ENCODE measurements at regions not wholly inside any gene's neighbourhood (a gene's known extent, or its start where the extent isn't known, plus 50 kb on each side); places are given as distances from the start of the nearest gene placed in this dataset.

GRCh38 chr6:56808871-56809359 is 146.0 kb upstream of the BEND6 start:
- no peak overlapping the region for H3K4ac ChIP-seq (ENCODE audit: low read depth, low read length)
- no peak overlapping the region for H2BK15ac ChIP-seq (replicated peaks; ENCODE audit: low read depth)
- no peak overlapping the region for H3K23ac ChIP-seq (ENCODE audit: low read length)
- H4K8ac ChIP-seq (ENCODE audit: low read depth, low read length): no peak overlapping the region
- no peaks in the 10 kb centered on the region for H3K79me1 ChIP-seq (ENCODE audit: low read length)
- no peak overlapping the region for H2BK120ac ChIP-seq (ENCODE audit: low read depth, low read length)
- H3K18ac ChIP-seq (ENCODE audit: low read length): no peak overlapping the region
- H3K4me3 ChIP-seq (ENCODE audit: low read length): no peak overlapping the region
- H2AK5ac ChIP-seq (ENCODE audit: low read length): no peak overlapping the region
- DNase-seq: peak; percentile 95
- H3K27ac ChIP-seq (ENCODE audit: low read depth, low read length): no peak overlapping the region
- no peak overlapping the region for H4K5ac ChIP-seq (ENCODE audit: low read length)
- H3K9ac ChIP-seq (ENCODE audit: low read length): no peak overlapping the region
- WGBS (ENCODE audit: extremely low coverage, insufficient coverage, low lambda C conversion rate): no CpG with 5 or more reads among the region's 3 CpGs
- no peaks in the 10 kb centered on the region for H3K36me3 ChIP-seq (ENCODE audit: control insufficient read depth, insufficient read depth, low read length)
- H3K27me3 ChIP-seq (ENCODE audit: insufficient read depth, low read length, poor library complexity): no peaks in the 10 kb centered on the region
- H3K79me2 ChIP-seq (ENCODE audit: control insufficient read depth, insufficient read depth, low read length): peaks cover 21% of the 10 kb centered on the region
- H3K4me2 ChIP-seq (ENCODE audit: low read length): no peak overlapping the region
- H3K56ac ChIP-seq (ENCODE audit: low read length): no peak overlapping the region
- no peak overlapping the region for H2BK5ac ChIP-seq (ENCODE audit: low read length)
- no peaks in the 10 kb centered on the region for H3K4me1 ChIP-seq (ENCODE audit: control insufficient read depth, low read depth, low read length)

- H3K56ac ChIP-seq (ENCODE audit: low read length): no peak overlapping the region
- H3K4ac ChIP-seq (ENCODE audit: low read depth, low read length): no peak overlapping the region
- H2AK5ac ChIP-seq (ENCODE audit: low read length): no peak overlapping the region
- no peak overlapping the region for H3K9ac ChIP-seq (ENCODE audit: low read length)
- no CpG with 5 or more reads among the region's 4 CpGs for WGBS (ENCODE audit: extremely low coverage, insufficient coverage, low lambda C conversion rate)
- no peak overlapping the region for H2BK120ac ChIP-seq (ENCODE audit: low read depth, low read length)
- H3K4me3 ChIP-seq (ENCODE audit: low read length): no peak overlapping the region
- H3K23ac ChIP-seq (ENCODE audit: low read length): no peak overlapping the region
- H4K5ac ChIP-seq (ENCODE audit: low read length): no peak overlapping the region
- no peaks in the 10 kb centered on the region for H3K36me3 ChIP-seq (ENCODE audit: control insufficient read depth, insufficient read depth, low read length)
- no peaks in the 10 kb centered on the region for H3K27me3 ChIP-seq (ENCODE audit: insufficient read depth, low read length, poor library complexity)
- H2BK5ac ChIP-seq (ENCODE audit: low read length): no peak overlapping the region
- peaks cover 26% of the 10 kb centered on the region for H3K79me2 ChIP-seq (ENCODE audit: control insufficient read depth, insufficient read depth, low read length)
- no peak overlapping the region for H4K8ac ChIP-seq (ENCODE audit: low read depth, low read length)
- no peaks in the 10 kb centered on the region for H3K79me1 ChIP-seq (ENCODE audit: low read length)
- H3K27ac ChIP-seq (ENCODE audit: low read depth, low read length): no peak overlapping the region
- H3K18ac ChIP-seq (ENCODE audit: low read length): no peak overlapping the region
- no peaks in the 10 kb centered on the region for H3K4me1 ChIP-seq (ENCODE audit: control insufficient read depth, low read depth, low read length)
- H3K4me2 ChIP-seq (ENCODE audit: low read length): no peak overlapping the region
- H2BK15ac ChIP-seq (replicated peaks; ENCODE audit: low read depth): no peak overlapping the region
- DNase-seq: peak; percentile 42
These were observed 146.9 kb upstream of the BEND6 start for GRCh38 chr6:56807989-56808337.

GRCh38 chr6:56807326-56807988 is 147.4 kb upstream of the BEND6 start:
- H3K56ac ChIP-seq (ENCODE audit: low read length): no peak overlapping the region
- no peak overlapping the region for H4K8ac ChIP-seq (ENCODE audit: low read depth, low read length)
- H3K4me1 ChIP-seq (ENCODE audit: control insufficient read depth, low read depth, low read length): no peaks in the 10 kb centered on the region

GRCh38 chr6:56806368-56806767 is 148.5 kb upstream of the BEND6 start:
- H3K79me2 ChIP-seq (ENCODE audit: control insufficient read depth, insufficient read depth, low read length): peaks cover 29% of the 10 kb centered on the region
- no CpG with 5 or more reads among the region's 1 CpG for WGBS (ENCODE audit: extremely low coverage, insufficient coverage, low lambda C conversion rate)
- no peak overlapping the region for H3K56ac ChIP-seq (ENCODE audit: low read length)
- H2BK120ac ChIP-seq (ENCODE audit: low read depth, low read length): no peak overlapping the region
- no peak overlapping the region for H4K5ac ChIP-seq (ENCODE audit: low read length)
- H3K27me3 ChIP-seq (ENCODE audit: insufficient read depth, low read length, poor library complexity): no peaks in the 10 kb centered on the region
- H3K79me1 ChIP-seq (ENCODE audit: low read length): no peaks in the 10 kb centered on the region
- no peak overlapping the region for H3K27ac ChIP-seq (ENCODE audit: low read depth, low read length)
- no peak overlapping the region for H3K23ac ChIP-seq (ENCODE audit: low read length)
- no peaks in the 10 kb centered on the region for H3K4me1 ChIP-seq (ENCODE audit: control insufficient read depth, low read depth, low read length)
- no peak overlapping the region for H3K4me2 ChIP-seq (ENCODE audit: low read length)
- DNase-seq: no peak
- no peak overlapping the region for H3K4ac ChIP-seq (ENCODE audit: low read depth, low read length)
- no peak overlapping the region for H3K9ac ChIP-seq (ENCODE audit: low read length)
- no peak overlapping the region for H3K4me3 ChIP-seq (ENCODE audit: low read length)
- no peak overlapping the region for H4K8ac ChIP-seq (ENCODE audit: low read depth, low read length)
- no peaks in the 10 kb centered on the region for H3K36me3 ChIP-seq (ENCODE audit: control insufficient read depth, insufficient read depth, low read length)
- no peak overlapping the region for H2BK15ac ChIP-seq (replicated peaks; ENCODE audit: low read depth)
- H2BK5ac ChIP-seq (ENCODE audit: low read length): no peak overlapping the region
- no peak overlapping the region for H2AK5ac ChIP-seq (ENCODE audit: low read length)
- no peak overlapping the region for H3K18ac ChIP-seq (ENCODE audit: low read length)

More at GRCh38 chr6:56807326-56807988, 147.4 kb upstream of the BEND6 start:
- no peak overlapping the region for H3K9ac ChIP-seq (ENCODE audit: low read length)
- H3K79me1 ChIP-seq (ENCODE audit: low read length): no peaks in the 10 kb centered on the region
- no peak overlapping the region for H2BK5ac ChIP-seq (ENCODE audit: low read length)
- H3K79me2 ChIP-seq (ENCODE audit: control insufficient read depth, insufficient read depth, low read length): peaks cover 28% of the 10 kb centered on the region
- H3K27ac ChIP-seq (ENCODE audit: low read depth, low read length): no peak overlapping the region
- H2BK120ac ChIP-seq (ENCODE audit: low read depth, low read length): no peak overlapping the region
- H3K18ac ChIP-seq (ENCODE audit: low read length): no peak overlapping the region
- H3K23ac ChIP-seq (ENCODE audit: low read length): no peak overlapping the region
- H3K4me3 ChIP-seq (ENCODE audit: low read length): no peak overlapping the region
- no peaks in the 10 kb centered on the region for H3K27me3 ChIP-seq (ENCODE audit: insufficient read depth, low read length, poor library complexity)
- no peak overlapping the region for H2BK15ac ChIP-seq (replicated peaks; ENCODE audit: low read depth)
- WGBS (ENCODE audit: extremely low coverage, insufficient coverage, low lambda C conversion rate): no CpG with 5 or more reads among the region's 4 CpGs
- no peak overlapping the region for H3K4ac ChIP-seq (ENCODE audit: low read depth, low read length)
- no peak overlapping the region for H3K4me2 ChIP-seq (ENCODE audit: low read length)
- DNase-seq: no peak
- H2AK5ac ChIP-seq (ENCODE audit: low read length): no peak overlapping the region
- no peak overlapping the region for H4K5ac ChIP-seq (ENCODE audit: low read length)
- no peaks in the 10 kb centered on the region for H3K36me3 ChIP-seq (ENCODE audit: control insufficient read depth, insufficient read depth, low read length)

- Histone ChIP-seq H2AK5ac (ENCODE audit: low read length) (no peak overlapping the region), H3K27ac (ENCODE audit: low read depth, low read length) (no peak overlapping the region), H3K79me2 (ENCODE audit: control insufficient read depth, insufficient read depth, low read length) (peaks cover 27% of the 10 kb centered on the region), H2BK120ac (ENCODE audit: low read depth, low read length) (no peak overlapping the region), H3K4ac (ENCODE audit: low read depth, low read length) (no peak overlapping the region), H3K79me1 (ENCODE audit: low read length) (no peaks in the 10 kb centered on the region), H3K56ac (ENCODE audit: low read length) (no peak overlapping the region), H3K4me1 (ENCODE audit: control insufficient read depth, low read depth, low read length) (no peaks in the 10 kb centered on the region), H2BK5ac (ENCODE audit: low read length) (no peak overlapping the region), H4K8ac (ENCODE audit: low read depth, low read length) (no peak overlapping the region), H3K18ac (ENCODE audit: low read length) (no peak overlapping the region), H3K36me3 (ENCODE audit: control insufficient read depth, insufficient read depth, low read length) (no peaks in the 10 kb centered on the region), H2BK15ac (replicated peaks; ENCODE audit: low read depth) (no peak overlapping the region), H3K27me3 (ENCODE audit: insufficient read depth, low read length, poor library complexity) (no peaks in the 10 kb centered on the region), H4K5ac (ENCODE audit: low read length) (no peak overlapping the region), H3K4me3 (ENCODE audit: low read length) (no peak overlapping the region), H3K4me2 (ENCODE audit: low read length) (no peak overlapping the region), H3K9ac (ENCODE audit: low read length) (no peak overlapping the region), H3K23ac (ENCODE audit: low read length) (no peak overlapping the region)
- DNase-seq: no peak
- no CpG with 5 or more reads among the region's 1 CpG for WGBS (ENCODE audit: extremely low coverage, insufficient coverage, low lambda C conversion rate)
These were observed 149.9 kb upstream of the BEND6 start for GRCh38 chr6:56804996-56805395.

GRCh38 chr6:56803594-56803993 is 151.3 kb upstream of the BEND6 start:
- no peak overlapping the region for H2BK120ac ChIP-seq (ENCODE audit: low read depth, low read length)
- peaks cover 29% of the 10 kb centered on the region for H3K79me2 ChIP-seq (ENCODE audit: control insufficient read depth, insufficient read depth, low read length)
- H3K27me3 ChIP-seq (ENCODE audit: insufficient read depth, low read length, poor library complexity): no peaks in the 10 kb centered on the region
- no peak overlapping the region for H3K4me3 ChIP-seq (ENCODE audit: low read length)
- no peak overlapping the region for H3K56ac ChIP-seq (ENCODE audit: low read length)
- no CpG with 5 or more reads among the region's 2 CpGs for WGBS (ENCODE audit: extremely low coverage, insufficient coverage, low lambda C conversion rate)
- no peak overlapping the region for H3K4ac ChIP-seq (ENCODE audit: low read depth, low read length)
- no peaks in the 10 kb centered on the region for H3K36me3 ChIP-seq (ENCODE audit: control insufficient read depth, insufficient read depth, low read length)
- H2BK15ac ChIP-seq (replicated peaks; ENCODE audit: low read depth): no peak overlapping the region
- H3K4me2 ChIP-seq (ENCODE audit: low read length): no peak overlapping the region
- no peak overlapping the region for H4K5ac ChIP-seq (ENCODE audit: low read length)
- peak overlapping the region; percentile 28 for H4K8ac ChIP-seq (ENCODE audit: low read depth, low read length)
- no peak for DNase-seq
- H2BK5ac ChIP-seq (ENCODE audit: low read length): no peak overlapping the region
- no peaks in the 10 kb centered on the region for H3K79me1 ChIP-seq (ENCODE audit: low read length)
- no peak overlapping the region for H3K9ac ChIP-seq (ENCODE audit: low read length)
- H3K27ac ChIP-seq (ENCODE audit: low read depth, low read length): no peak overlapping the region
- H3K4me1 ChIP-seq (ENCODE audit: control insufficient read depth, low read depth, low read length): no peaks in the 10 kb centered on the region
- H3K23ac ChIP-seq (ENCODE audit: low read length): no peak overlapping the region
- H3K18ac ChIP-seq (ENCODE audit: low read length): no peak overlapping the region
- H2AK5ac ChIP-seq (ENCODE audit: low read length): no peak overlapping the region

Data from mesendoderm (in vitro differentiated cells).